ENCODE measurements at regions not wholly inside any gene's neighbourhood (a gene's known extent, or its start where the extent isn't known, plus 50 kb on each side); places are given as distances from the start of the nearest gene placed in this dataset.

- peak; percentile 97 for TF ChIP-seq ZNF561 (CRISPR knock-in tag; conservative IDR thresholded peaks at IDR 0.05)
- peak; percentile 91 for TF ChIP-seq HMG20B (CRISPR knock-in tag; IDR thresholded peaks at IDR 0.05)
- peak; percentile 100 for TF ChIP-seq ZNF165 (CRISPR knock-in tag; IDR thresholded peaks at IDR 0.05; ENCODE audit: borderline replicate concordance)
- TF ChIP-seq USF1 (CRISPR knock-in tag; IDR thresholded peaks at IDR 0.05): no peak
- no peak for TF ChIP-seq ATF7 (IDR thresholded peaks at IDR 0.05)
- peak; percentile 99 for TF ChIP-seq ZNF175 (CRISPR knock-in tag; IDR thresholded peaks at IDR 0.05; ENCODE audit: low read depth)
- TF ChIP-seq CTBP1 (IDR thresholded peaks at IDR 0.05; ENCODE audit: borderline replicate concordance): no peak
- no peak for TF ChIP-seq MTA2 (IDR thresholded peaks at IDR 0.05; ENCODE audit: low read depth)
- TF ChIP-seq CREB5 (CRISPR knock-in tag; IDR thresholded peaks at IDR 0.05): peak; percentile 99
- TF ChIP-seq FOXK2 (conservative IDR thresholded peaks at IDR 0.05 in 1 of 2, IDR thresholded peaks at IDR 0.05 in 1 of 2; ENCODE audit: low read depth in 2 of 2): no peak
- no peak for TF ChIP-seq ZNF146 (CRISPR knock-in tag; IDR thresholded peaks at IDR 0.05; ENCODE audit: unreplicated experiment)
- TF ChIP-seq ZNF3 (CRISPR knock-in tag; IDR thresholded peaks at IDR 0.05): peak; percentile 83; the same call in 1 of the 2 replicates
- TF ChIP-seq YY1 (IDR thresholded peaks at IDR 0.05; ENCODE audit: borderline replicate concordance in 1 of 3, control insufficient read depth in 1 of 3, extremely low read depth in 1 of 3, insufficient read depth in 3 of 3, insufficient read length in 1 of 3, insufficient replicate concordance in 2 of 3, low read depth in 1 of 3, low read length in 2 of 3): peak in 1 of 3 experiments; percentile 63
- TF ChIP-seq BCL6 (CRISPR knock-in tag; IDR thresholded peaks at IDR 0.05): peak; percentile 100
- TF ChIP-seq GTF2B (IDR thresholded peaks at IDR 0.05; ENCODE audit: extremely low read depth, insufficient read length): no peak
- peak; percentile 98 for TF ChIP-seq THRB (CRISPR knock-in tag; conservative IDR thresholded peaks at IDR 0.05)
- peak; percentile 85; the same call in 1 of the 2 replicates for TF ChIP-seq ZNF655 (CRISPR knock-in tag; IDR thresholded peaks at IDR 0.05)
- peak; percentile 97 for TF ChIP-seq ZBTB34 (CRISPR knock-in tag; IDR thresholded peaks at IDR 0.05)
These were observed 922.8 kb downstream of the QKI start (continued) for GRCh38 chr6:164337024-164337924.

Measured in K562 (cell line).